HG03565 (cell line): ENCODE measurements at regions not wholly inside any gene's neighbourhood (a gene's known extent, or its start where the extent isn't known, plus 50 kb on each side); places are given as distances from the start of the nearest gene placed in this dataset.
A peak's percentile ranks its signal among the peaks of the same experiment; 100 is the strongest.

Experiments used
- ATAC-seq: cut with Tn5 transposase; IDR thresholded peaks from one replicate; pipeline ENCODE4 v1.9.1; 2021; ENCODE audit warnings: mild to moderate bottlenecking, moderate library complexity; ENCODE audit not compliant: unreplicated experiment

- ATAC-seq = no peak
Observed at GRCh38 chr2:181300600-181301291, 156.4 kb upstream of the ITGA4 start.

- peak; percentile 23 for ATAC-seq
Observed at GRCh38 chr2:181304011-181304844, 153.0 kb upstream of the ITGA4 start.

GRCh38 chr2:181305301-181306123, 151.7 kb upstream of the ITGA4 start:
- peak; percentile 88 for ATAC-seq

GRCh38 chr2:181306785-181307184, 150.4 kb upstream of the ITGA4 start:
- no peak for ATAC-seq

- no peak for ATAC-seq
Observed at GRCh38 chr2:181307203-181307991, 149.8 kb upstream of the ITGA4 start.

- ATAC-seq = no peak
Observed at GRCh38 chr2:181308766-181309515, 148.2 kb upstream of the ITGA4 start.

GRCh38 chr2:181309586-181309985, 147.6 kb upstream of the ITGA4 start:
- no peak for ATAC-seq

GRCh38 chr2:181310967-181311366, 146.2 kb upstream of the ITGA4 start:
- no peak for ATAC-seq

GRCh38 chr2:181311837-181312236, 145.3 kb upstream of the ITGA4 start:
- ATAC-seq = no peak

- peak; percentile 80 for ATAC-seq
Observed at GRCh38 chr2:181312515-181312927, 144.7 kb upstream of the ITGA4 start.

- peak; percentile 17 for ATAC-seq
Observed at GRCh38 chr2:181313845-181314244, 143.3 kb upstream of the ITGA4 start.

GRCh38 chr2:181314551-181314950, 142.6 kb upstream of the ITGA4 start:
- no peak for ATAC-seq

GRCh38 chr2:181317511-181317910, 139.7 kb upstream of the ITGA4 start:
- ATAC-seq = no peak

GRCh38 chr2:181318504-181319280, 138.5 kb upstream of the ITGA4 start:
- no peak for ATAC-seq

GRCh38 chr2:181319286-181319685, 137.9 kb upstream of the ITGA4 start:
- no peak for ATAC-seq

- no peak for ATAC-seq
Observed at GRCh38 chr2:181320638-181321037, 136.5 kb upstream of the ITGA4 start.

GRCh38 chr2:181324912-181325311, 132.3 kb upstream of the ITGA4 start:
- ATAC-seq = no peak

GRCh38 chr2:181326661-181327060, 130.5 kb upstream of the ITGA4 start:
- ATAC-seq = no peak

GRCh38 chr2:181330286-181330685, 126.9 kb upstream of the ITGA4 start:
- no peak for ATAC-seq
